Neural crest cell (in vitro differentiated cells): ENCODE measurements at regions not wholly inside any gene's neighbourhood (a gene's known extent, or its start where the extent isn't known, plus 50 kb on each side); places are given as distances from the start of the nearest gene placed in this dataset.

Experiments used
- DNase-seq: peaks from one replicate; pipeline ENCODE4 v3.0.0; 2021; ENCODE audit warnings: low read depth, mixed read lengths, low spot score
- H3K27ac Mint-ChIP-seq: one replicate; pipeline ENCODE4 v1.8.0; 2021; ENCODE audit warnings: mild to moderate bottlenecking, mixed read lengths; ENCODE audit not compliant: unreplicated experiment
- H3K27me3 Mint-ChIP-seq: 2 replicates; pipeline ENCODE4 v1.8.0; 2021; ENCODE audit warnings: low read depth, mild to moderate bottlenecking, mixed read lengths
- H3K36me3 Mint-ChIP-seq: 2 replicates; pipeline ENCODE4 v1.8.0; 2021; ENCODE audit warnings: low read depth, mild to moderate bottlenecking, mixed read lengths
- H3K4me1 Mint-ChIP-seq: 2 replicates; pipeline ENCODE4 v1.8.0; 2021; ENCODE audit warnings: mixed read lengths
- H3K4me3 Mint-ChIP-seq: one replicate; pipeline ENCODE4 v1.8.0; 2021; ENCODE audit warnings: mild to moderate bottlenecking, mixed read lengths
- H3K9me3 Mint-ChIP-seq: 2 replicates; pipeline ENCODE4 v1.8.0; 2021; ENCODE audit warnings: mixed read lengths
- TF ChIP-seq, protein P1 (sequence below): fragments of 200-600 bp; sonication (generic); conservative IDR thresholded peaks from 2 replicates; pipeline ENCODE4 v1.5.0; 2021; ENCODE audit warnings: antibody characterized with exemption, mild to moderate bottlenecking

DNA sequence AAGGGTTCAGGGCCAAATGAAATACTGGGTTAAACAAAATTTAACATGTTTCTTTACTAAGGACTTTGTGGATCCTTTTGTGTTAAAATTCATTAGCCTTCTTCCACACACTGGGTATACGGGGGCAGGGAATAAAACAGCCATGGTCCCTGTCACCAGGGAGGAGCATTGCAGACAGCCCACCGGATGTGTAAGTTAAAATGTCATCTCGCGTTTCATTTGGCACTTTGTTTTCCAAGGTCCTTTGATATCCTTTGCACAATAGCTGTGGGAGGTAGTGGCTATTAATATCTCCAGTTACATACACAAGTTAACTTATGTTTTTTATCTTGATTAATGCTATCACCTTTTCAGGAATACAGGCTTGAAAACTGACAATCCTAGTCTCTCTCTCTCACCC, 172.7 kb downstream of the BARHL2 start:
- no peak for DNase-seq
- TF ChIP-seq, protein P1, sequence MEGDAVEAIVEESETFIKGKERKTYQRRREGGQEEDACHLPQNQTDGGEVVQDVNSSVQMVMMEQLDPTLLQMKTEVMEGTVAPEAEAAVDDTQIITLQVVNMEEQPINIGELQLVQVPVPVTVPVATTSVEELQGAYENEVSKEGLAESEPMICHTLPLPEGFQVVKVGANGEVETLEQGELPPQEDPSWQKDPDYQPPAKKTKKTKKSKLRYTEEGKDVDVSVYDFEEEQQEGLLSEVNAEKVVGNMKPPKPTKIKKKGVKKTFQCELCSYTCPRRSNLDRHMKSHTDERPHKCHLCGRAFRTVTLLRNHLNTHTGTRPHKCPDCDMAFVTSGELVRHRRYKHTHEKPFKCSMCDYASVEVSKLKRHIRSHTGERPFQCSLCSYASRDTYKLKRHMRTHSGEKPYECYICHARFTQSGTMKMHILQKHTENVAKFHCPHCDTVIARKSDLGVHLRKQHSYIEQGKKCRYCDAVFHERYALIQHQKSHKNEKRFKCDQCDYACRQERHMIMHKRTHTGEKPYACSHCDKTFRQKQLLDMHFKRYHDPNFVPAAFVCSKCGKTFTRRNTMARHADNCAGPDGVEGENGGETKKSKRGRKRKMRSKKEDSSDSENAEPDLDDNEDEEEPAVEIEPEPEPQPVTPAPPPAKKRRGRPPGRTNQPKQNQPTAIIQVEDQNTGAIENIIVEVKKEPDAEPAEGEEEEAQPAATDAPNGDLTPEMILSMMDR: no peak
- Mint-ChIP-seq H3K27me3 (no peaks in the 10 kb centered on the region), H3K4me3 (no peak overlapping the region), H3K9me3 (no peaks in the 10 kb centered on the region), H3K4me1 (peaks cover 20% of the 10 kb centered on the region), H3K27ac (peak overlapping the region; percentile 36), H3K36me3 (no peaks in the 10 kb centered on the region)

DNA sequence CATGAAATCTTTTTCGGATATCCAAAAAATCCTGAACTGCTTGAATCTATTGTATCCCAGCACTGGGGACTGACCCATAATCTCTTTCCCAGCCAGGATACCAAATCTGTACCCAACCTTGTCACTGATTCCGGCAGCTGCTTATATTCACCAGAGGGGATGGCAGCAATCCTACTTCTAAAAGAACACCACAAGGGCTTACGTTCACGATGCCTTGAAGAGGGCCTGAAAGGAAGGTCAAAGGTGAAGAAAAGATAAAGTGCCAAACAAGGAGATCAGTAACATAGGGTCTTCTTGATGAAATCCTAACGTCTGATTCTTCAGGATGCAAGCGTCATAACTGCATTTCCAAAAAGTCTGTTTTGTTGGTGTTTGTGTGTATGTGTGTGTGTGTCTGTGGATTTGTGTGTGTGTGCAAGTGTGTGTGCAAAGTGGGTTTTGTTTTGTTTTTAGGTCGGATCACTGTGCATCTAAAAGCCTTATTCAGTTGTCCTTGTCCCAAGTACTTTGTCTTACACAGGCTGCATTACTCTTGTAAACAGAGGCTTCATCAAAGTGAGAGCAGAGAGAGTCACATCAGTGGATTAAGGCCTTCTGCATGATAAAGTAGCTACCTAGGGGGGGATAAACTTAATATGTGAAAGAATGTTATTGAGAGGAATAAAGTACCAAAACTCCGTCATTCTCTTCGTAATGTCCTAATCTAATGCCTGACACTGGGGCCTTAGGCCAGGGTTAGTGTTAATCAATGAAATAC, 179.3 kb downstream of the BARHL2 start:
- Mint-ChIP-seq H3K4me3 (no peak overlapping the region), H3K27ac (peak overlapping the region; percentile 89), H3K4me1 (peaks cover 35% of the 10 kb centered on the region), H3K36me3 (no peaks in the 10 kb centered on the region), H3K27me3 (no peaks in the 10 kb centered on the region), H3K9me3 (no peaks in the 10 kb centered on the region)
- DNase-seq: no peak
- TF ChIP-seq, protein P1: no peak

GRCh38 chr1:90534663-90535295, 182.3 kb downstream of the BARHL2 start:
- DNase-seq: no peak
- Mint-ChIP-seq H3K36me3 (no peaks in the 10 kb centered on the region), H3K27ac (peak overlapping the region; percentile 63), H3K27me3 (no peaks in the 10 kb centered on the region), H3K4me3 (peak overlapping the region; percentile 18), H3K4me1 (peaks cover 35% of the 10 kb centered on the region), H3K9me3 (no peaks in the 10 kb centered on the region)
- TF ChIP-seq, protein P1: no peak

DNA sequence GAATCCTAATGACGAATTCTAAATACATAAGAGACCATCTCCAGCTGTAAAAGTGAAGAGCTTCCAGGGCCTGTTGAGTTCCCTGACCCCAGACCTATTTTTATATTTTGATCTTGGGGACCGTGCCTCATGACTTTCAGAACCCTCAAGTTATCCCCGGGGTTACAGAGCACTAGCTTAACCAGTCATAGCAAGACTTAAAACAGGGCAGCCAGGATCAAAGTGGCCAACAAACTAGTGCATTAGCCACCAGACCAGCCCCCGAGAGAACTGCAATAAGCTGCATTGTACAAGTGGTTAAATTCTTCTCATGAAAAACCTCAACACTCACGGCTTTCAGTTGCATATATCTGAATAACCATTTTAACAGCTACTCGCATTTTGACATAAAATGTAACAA, 183.0 kb downstream of the BARHL2 start:
- H3K27ac Mint-ChIP-seq: peak overlapping the region; percentile 63
- TF ChIP-seq, protein P1: no peak
- H3K27me3 Mint-ChIP-seq: no peaks in the 10 kb centered on the region
- H3K9me3 Mint-ChIP-seq: no peaks in the 10 kb centered on the region
- H3K36me3 Mint-ChIP-seq: no peaks in the 10 kb centered on the region
- H3K4me1 Mint-ChIP-seq: peaks cover 35% of the 10 kb centered on the region
- no peak for DNase-seq
- H3K4me3 Mint-ChIP-seq: no peak overlapping the region

GRCh38 chr1:90526954-90527353, 190.1 kb downstream of the BARHL2 start:
- no peak for DNase-seq
- Mint-ChIP-seq H3K9me3 (peaks cover 9% of the 10 kb centered on the region), H3K4me3 (no peak overlapping the region), H3K27me3 (no peaks in the 10 kb centered on the region), H3K4me1 (no peaks in the 10 kb centered on the region), H3K36me3 (no peaks in the 10 kb centered on the region), H3K27ac (no peak overlapping the region)
- TF ChIP-seq, protein P1: no peak
